SU-DHL-6 (cell line): ENCODE measurements at regions not wholly inside any gene's neighbourhood (a gene's known extent, or its start where the extent isn't known, plus 50 kb on each side); places are given as distances from the start of the nearest gene placed in this dataset.

Experiments used
- H2AFZ ChIP-seq: fragments of 200-600 bp; sonication (generic); 2 replicates; pipeline ENCODE4 v1.6.1; 2014; ENCODE audit warnings: low read depth, mild to moderate bottlenecking, moderate library complexity, mixed read lengths, antibody characterized with exemption, low read length; ENCODE audit not compliant: severe bottlenecking
- H3F3A ChIP-seq: fragments of 200-600 bp; shearing (Covaris generic); 2 replicates; pipeline ENCODE4 v1.6.0; 2016; ENCODE audit warnings: antibody characterized with exemption, mild to moderate bottlenecking; ENCODE audit not compliant: insufficient read depth
- H3K27ac ChIP-seq: fragments of 200-600 bp; sonication (generic); 2 replicates; pipeline ENCODE4 v1.5.1; 2016; ENCODE audit warnings: low read depth, mild to moderate bottlenecking, low read length, moderate library complexity, mixed read lengths
- H3K27me3 ChIP-seq: fragments of 200-600 bp; sonication (generic), shearing (Covaris generic); 2 replicates; pipeline ENCODE4 v1.6.0; 2014; ENCODE audit warnings: mild to moderate bottlenecking, low read length
- H3K36me3 ChIP-seq: fragments of 200-600 bp; sonication (generic); 2 replicates; pipeline ENCODE4 v1.6.1; 2014; ENCODE audit warnings: mild to moderate bottlenecking, low read length, mixed read lengths
- H3K4me2 ChIP-seq: fragments of 300-600, 200-600 bp; shearing (Covaris generic), sonication (generic); 2 replicates; pipeline ENCODE4 v1.6.0; 2014; ENCODE audit warnings: low read length, low read depth, mild to moderate bottlenecking; ENCODE audit not compliant: poor library complexity, severe bottlenecking
- H3K4me3 ChIP-seq: fragments of 200-600 bp; sonication (generic); 2 replicates; pipeline ENCODE4 v1.5.1; 2014; ENCODE audit warnings: antibody characterized with exemption, low read length, mild to moderate bottlenecking, mixed read lengths; ENCODE audit not compliant: insufficient read depth, poor library complexity, severe bottlenecking
- H3K79me2 ChIP-seq: fragments of 200-600 bp; sonication (generic); 2 replicates; pipeline ENCODE4 v1.6.1; 2014; ENCODE audit warnings: mild to moderate bottlenecking, low read length, moderate library complexity; ENCODE audit not compliant: insufficient read depth
- H3K9ac ChIP-seq: fragments of 200-600 bp; sonication (generic); 2 replicates; pipeline ENCODE4 v1.7.0; 2014; ENCODE audit warnings: mild to moderate bottlenecking, low read length
- H3K9me2 ChIP-seq: fragments of 200-600 bp; sonication (generic); replicated peaks from 2 replicates; pipeline ENCODE4 v1.6.1; 2014; ENCODE audit warnings: low read length; ENCODE audit not compliant: insufficient read depth
- H3K9me3 ChIP-seq: fragments of 200-600 bp; sonication (generic); 2 replicates; pipeline ENCODE4 v1.6.1; 2014; ENCODE audit warnings: low read length, mixed read lengths; ENCODE audit not compliant: insufficient read depth
- H4K20me1 ChIP-seq: fragments of 200-600 bp; sonication (generic); 2 replicates; pipeline ENCODE4 v1.6.1; 2014; ENCODE audit warnings: low read depth, mild to moderate bottlenecking, antibody characterized with exemption, low read length, moderate library complexity, mixed read lengths
- CTCF ChIP-seq: fragments of 200-600 bp; sonication (generic); IDR thresholded peaks from one replicate; pipeline ENCODE4 v1.5.1; 2017; ENCODE audit warnings: antibody characterized with exemption, mild to moderate bottlenecking, low read length, moderate library complexity; ENCODE audit not compliant: insufficient read depth, poor library complexity, severe bottlenecking
- EZH2phosphoT487 ChIP-seq: fragments of 200-600 bp; sonication (generic), shearing (Covaris generic); conservative IDR thresholded peaks from 2 replicates; pipeline ENCODE4 v1.6.1; 2018; ENCODE audit warnings: mild to moderate bottlenecking, antibody characterized with exemption, low read length, moderate library complexity, mixed read lengths

GRCh38 chr3:25283613-25284012, 144.4 kb upstream of the RARB start:
- no peak for TF ChIP-seq CTCF
- no peak for TF ChIP-seq EZH2phosphoT487
- H3F3A ChIP-seq: no peaks in the 10 kb centered on the region
- no peak overlapping the region for H3K27ac ChIP-seq
- no peak overlapping the region for H3K9ac ChIP-seq
- no peaks in the 10 kb centered on the region for H3K9me2 ChIP-seq
- H2AFZ ChIP-seq: no peak overlapping the region
- H3K27me3 ChIP-seq: no peaks in the 10 kb centered on the region
- H3K9me3 ChIP-seq: no peaks in the 10 kb centered on the region
- H4K20me1 ChIP-seq: no peaks in the 10 kb centered on the region
- H3K4me2 ChIP-seq: no peak overlapping the region
- H3K4me3 ChIP-seq: no peak overlapping the region
- no peaks in the 10 kb centered on the region for H3K36me3 ChIP-seq
- H3K79me2 ChIP-seq: no peaks in the 10 kb centered on the region

- Histone ChIP-seq H3K27me3 (no peaks in the 10 kb centered on the region), H3F3A (no peaks in the 10 kb centered on the region), H3K9me2 (no peaks in the 10 kb centered on the region), H3K36me3 (no peaks in the 10 kb centered on the region), H3K9ac (no peak overlapping the region), H4K20me1 (no peaks in the 10 kb centered on the region), H3K4me3 (no peak overlapping the region), H3K9me3 (no peaks in the 10 kb centered on the region), H2AFZ (no peak overlapping the region), H3K27ac (no peak overlapping the region), H3K4me2 (no peak overlapping the region), H3K79me2 (no peaks in the 10 kb centered on the region)
- TF ChIP-seq EZH2phosphoT487: no peak
- no peak for TF ChIP-seq CTCF
Observed at GRCh38 chr3:25284249-25284648, 143.8 kb upstream of the RARB start.

DNA sequence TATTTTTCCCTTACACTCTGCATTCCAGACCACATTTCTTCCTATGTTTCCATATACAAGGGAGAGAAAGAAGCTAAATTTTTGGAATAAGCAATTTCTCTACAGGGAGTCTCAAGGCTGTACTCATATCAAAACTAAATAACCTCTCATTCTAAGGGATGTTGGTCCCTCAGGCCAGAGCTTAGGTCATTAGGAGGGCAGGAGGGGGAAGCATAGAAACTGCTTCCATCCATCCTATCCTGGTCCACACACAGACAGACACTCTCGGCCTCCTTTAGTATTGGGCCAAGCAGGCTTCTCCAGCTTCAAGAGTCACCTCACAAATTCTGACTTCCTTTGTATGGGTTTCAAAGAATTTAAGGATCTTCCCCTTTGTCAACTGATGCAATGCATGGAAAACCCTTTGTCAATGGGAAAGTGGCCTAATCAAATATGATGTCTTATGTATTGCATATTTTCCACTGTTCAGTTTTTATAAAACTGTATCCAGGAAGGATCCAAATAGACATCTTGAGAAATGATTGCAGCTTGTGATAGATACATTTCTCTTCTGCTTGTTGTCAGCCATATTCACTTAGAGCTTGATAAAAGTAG, 140.7 kb upstream of the RARB start:
- H3K36me3 ChIP-seq: no peaks in the 10 kb centered on the region
- no peak overlapping the region for H3K4me3 ChIP-seq
- no peak overlapping the region for H3K4me2 ChIP-seq
- H3K9me2 ChIP-seq: no peaks in the 10 kb centered on the region
- H3K79me2 ChIP-seq: no peaks in the 10 kb centered on the region
- H2AFZ ChIP-seq: no peak overlapping the region
- H3K9ac ChIP-seq: no peak overlapping the region
- H3F3A ChIP-seq: no peaks in the 10 kb centered on the region
- TF ChIP-seq CTCF (no peak), EZH2phosphoT487 (no peak)
- no peaks in the 10 kb centered on the region for H4K20me1 ChIP-seq
- no peaks in the 10 kb centered on the region for H3K9me3 ChIP-seq
- no peak overlapping the region for H3K27ac ChIP-seq
- H3K27me3 ChIP-seq: no peaks in the 10 kb centered on the region
